ENCODE measurements at regions not wholly inside any gene's neighbourhood (a gene's known extent, or its start where the extent isn't known, plus 50 kb on each side); places are given as distances from the start of the nearest gene placed in this dataset.
"Not testable (repeated sequence)": the region's sequence is repeated elsewhere in the genome, so short reads cannot be mapped to it uniquely, and the experiment has no call there.

GRCh38 chrX:63000196-63000595 is 350.9 kb downstream of the SPIN4 start:
- peak; percentile 40 for FAIRE-seq
- DNase-seq (ENCODE audit: low spot score in 2 of 2): not testable (repeated sequence)
